ENCODE measurements at regions not wholly inside any gene's neighbourhood (a gene's known extent, or its start where the extent isn't known, plus 50 kb on each side); places are given as distances from the start of the nearest gene placed in this dataset.

- DNase-seq (no peak), ATAC-seq (no peak)
- peaks cover 8% of the 10 kb centered on the region for H3K9me3 Mint-ChIP-seq
- no peaks in the 10 kb centered on the region for H3K27me3 Mint-ChIP-seq (ENCODE audit: low read depth)
- no peak overlapping the region for H3K4me3 Mint-ChIP-seq
- no peaks in the 10 kb centered on the region for H3K4me1 Mint-ChIP-seq (ENCODE audit: low read depth)
- no peaks in the 10 kb centered on the region for H3K36me3 Mint-ChIP-seq (ENCODE audit: insufficient read depth)
These were observed 2205.1 kb upstream of the C9orf72 start for GRCh38 chr9:29778281-29778849.

- Mint-ChIP-seq H3K27me3 (ENCODE audit: low read depth) (no peaks in the 10 kb centered on the region), H3K36me3 (ENCODE audit: insufficient read depth) (no peaks in the 10 kb centered on the region), H3K4me3 (no peak overlapping the region), H3K9me3 (no peaks in the 10 kb centered on the region), H3K4me1 (ENCODE audit: low read depth) (no peaks in the 10 kb centered on the region)
- ATAC-seq (no peak), DNase-seq (no peak)
These were observed 2220.7 kb upstream of the C9orf72 start for GRCh38 chr9:29793970-29794369.

- H3K36me3 Mint-ChIP-seq (ENCODE audit: insufficient read depth): no peaks in the 10 kb centered on the region
- ATAC-seq: no peak
- no peak for DNase-seq
- no peaks in the 10 kb centered on the region for H3K27me3 Mint-ChIP-seq (ENCODE audit: low read depth)
- no peak overlapping the region for H3K4me3 Mint-ChIP-seq
- no peaks in the 10 kb centered on the region for H3K4me1 Mint-ChIP-seq (ENCODE audit: low read depth)
- no peaks in the 10 kb centered on the region for H3K9me3 Mint-ChIP-seq
These were observed 2223.1 kb upstream of the C9orf72 start for GRCh38 chr9:29796291-29796952.

- Mint-ChIP-seq H3K9me3 (peaks cover 3% of the 10 kb centered on the region), H3K4me1 (ENCODE audit: low read depth) (no peaks in the 10 kb centered on the region), H3K27me3 (ENCODE audit: low read depth) (no peaks in the 10 kb centered on the region), H3K36me3 (ENCODE audit: insufficient read depth) (no peaks in the 10 kb centered on the region), H3K4me3 (no peak overlapping the region)
- no peak for ATAC-seq
- no peak for DNase-seq
These were observed 2225.3 kb upstream of the C9orf72 start for GRCh38 chr9:29798599-29798998.

GRCh38 chr9:29799227-29799626, 2225.9 kb upstream of the C9orf72 start:
- no peak for ATAC-seq
- H3K36me3 Mint-ChIP-seq (ENCODE audit: insufficient read depth): no peaks in the 10 kb centered on the region

GRCh38 chr9:29800821-29801220, 2227.5 kb upstream of the C9orf72 start:
- Mint-ChIP-seq H3K4me1 (ENCODE audit: low read depth) (no peaks in the 10 kb centered on the region), H3K9me3 (peaks cover 3% of the 10 kb centered on the region), H3K27me3 (ENCODE audit: low read depth) (no peaks in the 10 kb centered on the region), H3K36me3 (ENCODE audit: insufficient read depth) (no peaks in the 10 kb centered on the region), H3K4me3 (no peak overlapping the region)
- ATAC-seq: no peak
- DNase-seq: no peak

More at GRCh38 chr9:29799227-29799626, 2225.9 kb upstream of the C9orf72 start:
- Mint-ChIP-seq H3K27me3 (ENCODE audit: low read depth) (no peaks in the 10 kb centered on the region), H3K9me3 (peaks cover 3% of the 10 kb centered on the region), H3K4me3 (no peak overlapping the region), H3K4me1 (ENCODE audit: low read depth) (no peaks in the 10 kb centered on the region)
- no peak for DNase-seq

GRCh38 chr9:29802454-29802853, 2229.2 kb upstream of the C9orf72 start:
- Mint-ChIP-seq H3K27me3 (ENCODE audit: low read depth) (no peaks in the 10 kb centered on the region), H3K9me3 (peaks cover 3% of the 10 kb centered on the region), H3K4me1 (ENCODE audit: low read depth) (no peaks in the 10 kb centered on the region), H3K36me3 (ENCODE audit: insufficient read depth) (no peaks in the 10 kb centered on the region), H3K4me3 (no peak overlapping the region)
- ATAC-seq (no peak), DNase-seq (no peak)

- DNase-seq: no peak
- Mint-ChIP-seq H3K36me3 (ENCODE audit: insufficient read depth) (no peaks in the 10 kb centered on the region), H3K9me3 (peaks cover 8% of the 10 kb centered on the region), H3K4me1 (ENCODE audit: low read depth) (no peaks in the 10 kb centered on the region), H3K27me3 (ENCODE audit: low read depth) (no peaks in the 10 kb centered on the region), H3K4me3 (no peak overlapping the region)
- no peak for ATAC-seq
These were observed 2233.8 kb upstream of the C9orf72 start for GRCh38 chr9:29806937-29807618.

GRCh38 chr9:29816954-29817703, 2243.8 kb upstream of the C9orf72 start:
- no peak for ATAC-seq
- no peaks in the 10 kb centered on the region for H3K4me1 Mint-ChIP-seq (ENCODE audit: low read depth)

GRCh38 chr9:29822458-29822857, 2249.2 kb upstream of the C9orf72 start:
- DNase-seq: no peak
- Mint-ChIP-seq H3K4me3 (no peak overlapping the region), H3K27me3 (ENCODE audit: low read depth) (no peaks in the 10 kb centered on the region), H3K9me3 (peaks cover 30% of the 10 kb centered on the region), H3K4me1 (ENCODE audit: low read depth) (no peaks in the 10 kb centered on the region), H3K36me3 (ENCODE audit: insufficient read depth) (no peaks in the 10 kb centered on the region)
- ATAC-seq: no peak

More at GRCh38 chr9:29816954-29817703, 2243.8 kb upstream of the C9orf72 start:
- peaks cover 29% of the 10 kb centered on the region for H3K9me3 Mint-ChIP-seq
- H3K4me3 Mint-ChIP-seq: no peak overlapping the region
- DNase-seq: no peak
- H3K36me3 Mint-ChIP-seq (ENCODE audit: insufficient read depth): no peaks in the 10 kb centered on the region
- no peaks in the 10 kb centered on the region for H3K27me3 Mint-ChIP-seq (ENCODE audit: low read depth)

- Mint-ChIP-seq H3K9me3 (peaks cover 12% of the 10 kb centered on the region), H3K27me3 (ENCODE audit: low read depth) (no peaks in the 10 kb centered on the region), H3K4me1 (ENCODE audit: low read depth) (no peaks in the 10 kb centered on the region), H3K4me3 (no peak overlapping the region), H3K36me3 (ENCODE audit: insufficient read depth) (no peaks in the 10 kb centered on the region)
- DNase-seq (no peak), ATAC-seq (no peak)
These were observed 2253.1 kb upstream of the C9orf72 start for GRCh38 chr9:29826421-29826820.

GRCh38 chr9:29830821-29831220, 2257.5 kb upstream of the C9orf72 start:
- no peaks in the 10 kb centered on the region for H3K27me3 Mint-ChIP-seq (ENCODE audit: low read depth)
- H3K9me3 Mint-ChIP-seq: peaks cover 6% of the 10 kb centered on the region
- H3K4me3 Mint-ChIP-seq: no peak overlapping the region
- DNase-seq (no peak), ATAC-seq (no peak)
- no peaks in the 10 kb centered on the region for H3K36me3 Mint-ChIP-seq (ENCODE audit: insufficient read depth)
- H3K4me1 Mint-ChIP-seq (ENCODE audit: low read depth): no peaks in the 10 kb centered on the region

GRCh38 chr9:29838491-29839020, 2265.3 kb upstream of the C9orf72 start:
- Mint-ChIP-seq H3K4me1 (ENCODE audit: low read depth) (no peaks in the 10 kb centered on the region), H3K4me3 (no peak overlapping the region), H3K27me3 (ENCODE audit: low read depth) (no peaks in the 10 kb centered on the region), H3K9me3 (peaks cover 6% of the 10 kb centered on the region), H3K36me3 (ENCODE audit: insufficient read depth) (no peaks in the 10 kb centered on the region)
- no peak for ATAC-seq
- no peak for DNase-seq

GRCh38 chr9:29844251-29844650, 2271.0 kb upstream of the C9orf72 start:
- DNase-seq: no peak
- no peaks in the 10 kb centered on the region for H3K4me1 Mint-ChIP-seq (ENCODE audit: low read depth)

More at GRCh38 chr9:29844251-29844650, 2271.0 kb upstream of the C9orf72 start:
- Mint-ChIP-seq H3K4me3 (no peak overlapping the region), H3K9me3 (peaks cover 7% of the 10 kb centered on the region), H3K36me3 (ENCODE audit: insufficient read depth) (no peaks in the 10 kb centered on the region), H3K27me3 (ENCODE audit: low read depth) (no peaks in the 10 kb centered on the region)
- no peak for ATAC-seq

All from activated T-cell treated with anti-CD3 and anti-CD28 coated beads, Interleukin-2, amount 50 U/mL, for 4 hours (primary cell).